Activated B cell treated with CpG ODN at 0.5 μM for 24 hours (primary cell): ENCODE measurements at regions not wholly inside any gene's neighbourhood (a gene's known extent, or its start where the extent isn't known, plus 50 kb on each side); places are given as distances from the start of the nearest gene placed in this dataset.

Source experiments
- ATAC-seq: fragments of 200-7000 bp; cut with Tn5 transposase; one replicate; pipeline ENCODE4 v1.10.0; 2021; ENCODE audit warnings: low read depth, mild to moderate bottlenecking, moderate library complexity
- CTCF ChIA-PET: fragments of 350-600 bp; sonication (Branson Sonifier 250); formaldehyde crosslinking; loops from one replicate; lab custom pipeline; 2021; ENCODE audit warnings: antibody characterized with exemption; lab: Charles Lee
- POLR2A ChIA-PET: fragments of 350-600 bp; sonication (Branson Sonifier 250); formaldehyde crosslinking; loops from one replicate; lab custom pipeline; 2021; ENCODE audit warnings: antibody characterized with exemption; lab: Charles Lee
- DNase-seq: peaks from one replicate; pipeline ENCODE4 v3.0.0; 2022
- H3K27ac Mint-ChIP-seq: one replicate; pipeline ENCODE4 v1.8.0; 2020; ENCODE audit warnings: mixed read lengths
- H3K27me3 Mint-ChIP-seq: one replicate; pipeline ENCODE4 v1.8.0; 2021; ENCODE audit warnings: mixed read lengths
- H3K36me3 Mint-ChIP-seq: one replicate; pipeline ENCODE4 v1.8.0; 2021; ENCODE audit warnings: low read depth, mixed read lengths
- H3K4me1 Mint-ChIP-seq: one replicate; pipeline ENCODE4 v1.8.0; 2021; ENCODE audit warnings: mixed read lengths
- H3K4me3 Mint-ChIP-seq: one replicate; pipeline ENCODE4 v1.8.0; 2020; ENCODE audit warnings: mild to moderate bottlenecking, mixed read lengths
- H3K9me3 Mint-ChIP-seq: one replicate; pipeline ENCODE4 v1.8.0; 2020; ENCODE audit warnings: mixed read lengths
- CTCF ChIP-seq: fragments of 200-600 bp; IDR thresholded peaks from one replicate; pipeline ENCODE4 v1.8.0; 2022; ENCODE audit warnings: antibody characterized with exemption, mild to moderate bottlenecking
- intact Hi-C: fragments of 100-400 bp; cut with micrococcal nuclease; formaldehyde crosslinking; loops from one replicate; pipeline ENCODE4 v1.15.1; 2024

- DNase-seq (no peak), ATAC-seq (no peak)
- Mint-ChIP-seq H3K27ac (no peak overlapping the region), H3K4me1 (peaks cover 23% of the 10 kb centered on the region), H3K9me3 (no peaks in the 10 kb centered on the region), H3K27me3 (no peaks in the 10 kb centered on the region), H3K4me3 (no peak overlapping the region), H3K36me3 (no peaks in the 10 kb centered on the region)
- ChIA-PET CTCF (no interaction called here), POLR2A (no interaction called here)
- no peak for TF ChIP-seq CTCF
- intact Hi-C loops: no loop called here
Observed at GRCh38 chr14:62066304-62066703, 304.1 kb downstream of the SNAPC1 start.

GRCh38 chr14:62071039-62071438, 308.8 kb downstream of the SNAPC1 start:
- DNase-seq (no peak), ATAC-seq (no peak)
- Mint-ChIP-seq H3K27ac (no peak overlapping the region), H3K9me3 (no peaks in the 10 kb centered on the region), H3K27me3 (no peaks in the 10 kb centered on the region), H3K4me1 (no peaks in the 10 kb centered on the region), H3K36me3 (no peaks in the 10 kb centered on the region), H3K4me3 (no peak overlapping the region)
- no peak for TF ChIP-seq CTCF
- intact Hi-C loops: no loop called here
- ChIA-PET CTCF (no interaction called here), POLR2A (no interaction called here)

- intact Hi-C loops: loop anchor here (5.0 kb wide), 2 partner anchors 414 to 599 kb away; no protein-coding TSS in a partner anchor
- CTCF ChIA-PET: interaction anchor here (1.2 to 1.8 kb wide), 2 partner anchors 39 to 50 kb away, joined by 3 to 8 read pairs; no protein-coding TSS in a partner anchor
- H3K27ac Mint-ChIP-seq: peak overlapping the region; percentile 94
Observed at GRCh38 chr14:62076368-62076767, 314.1 kb downstream of the SNAPC1 start.

GRCh38 chr14:62076825-62077605, 314.8 kb downstream of the SNAPC1 start:
- H3K9me3 Mint-ChIP-seq: no peaks in the 10 kb centered on the region
- intact Hi-C loops: loop anchor here (5.0 kb wide), 2 partner anchors 415 to 600 kb away; no protein-coding TSS in a partner anchor
- no peaks in the 10 kb centered on the region for H3K27me3 Mint-ChIP-seq
- ATAC-seq (no peak), DNase-seq (no peak)
- H3K4me1 Mint-ChIP-seq: peaks cover 56% of the 10 kb centered on the region
- POLR2A ChIA-PET: interaction anchor here (0.6 to 2.5 kb wide), 9 partner anchors 13 to 1263 kb away, joined by 3 to 10 read pairs (median 3); no protein-coding TSS in a partner anchor
- no peaks in the 10 kb centered on the region for H3K36me3 Mint-ChIP-seq
- no peak for TF ChIP-seq CTCF
- H3K4me3 Mint-ChIP-seq: peak overlapping the region; percentile 51
- CTCF ChIA-PET: interaction anchor here (1.0 to 1.8 kb wide), 4 partner anchors 38 to 50 kb away, joined by 3 to 8 read pairs (median 6); no protein-coding TSS in a partner anchor
- H3K27ac Mint-ChIP-seq: peak overlapping the region; percentile 94

More at GRCh38 chr14:62076368-62076767, 314.1 kb downstream of the SNAPC1 start:
- Mint-ChIP-seq H3K36me3 (no peaks in the 10 kb centered on the region), H3K9me3 (no peaks in the 10 kb centered on the region), H3K27me3 (no peaks in the 10 kb centered on the region), H3K4me3 (no peak overlapping the region), H3K4me1 (peaks cover 50% of the 10 kb centered on the region)
- POLR2A ChIA-PET: no interaction called here
- ATAC-seq (no peak), DNase-seq (no peak)
- TF ChIP-seq CTCF: no peak

- POLR2A ChIA-PET: interaction anchor here (0.6 to 2.5 kb wide), 11 partner anchors 22 to 1264 kb away, joined by 3 to 13 read pairs (median 5); no protein-coding TSS in a partner anchor
- H3K4me3 Mint-ChIP-seq: peak overlapping the region; percentile 51
- H3K9me3 Mint-ChIP-seq: no peaks in the 10 kb centered on the region
- peak overlapping the region; percentile 94 for H3K27ac Mint-ChIP-seq
- DNase-seq: no peak
- TF ChIP-seq CTCF: no peak
- peaks cover 64% of the 10 kb centered on the region for H3K4me1 Mint-ChIP-seq
- peak; percentile 35 for ATAC-seq
- CTCF ChIA-PET: interaction anchor here (1.0 to 2.9 kb wide), 4 partner anchors 38 to 49 kb away, joined by 6 to 11 read pairs (median 7); no protein-coding TSS in a partner anchor
- no peaks in the 10 kb centered on the region for H3K27me3 Mint-ChIP-seq
- no peaks in the 10 kb centered on the region for H3K36me3 Mint-ChIP-seq
- intact Hi-C loops: loop anchor here (2.0 to 5.0 kb wide), 3 partner anchors 15 to 600 kb away; no protein-coding TSS in a partner anchor
Observed at GRCh38 chr14:62077676-62078261, 315.5 kb downstream of the SNAPC1 start.
